Liver (tissue), 8 donors: ENCODE measurements at regions not wholly inside any gene's neighbourhood (a gene's known extent, or its start where the extent isn't known, plus 50 kb on each side); places are given as distances from the start of the nearest gene placed in this dataset.

Experiments
- DNase-seq: peaks from one replicate; pipeline ENCODE4 v3.0.0-alpha.2; 2017; ENCODE audit warnings: low spot score
- H3K27ac ChIP-seq, 2 donors: one replicate each; pipeline ENCODE4 v1.7.0; 2013; ENCODE audit warnings: inconsistent platforms in 2 of 2, low read length in 2 of 2, control low read depth in 1 of 2, low read depth in 1 of 2, mild to moderate bottlenecking in 1 of 2
- H3K27me3 ChIP-seq, 4 donors: one replicate each; pipeline versions ENCODE4 v1.6.1 to v1.7.0; 2013; ENCODE audit warnings: low read length in 3 of 4, inconsistent platforms in 1 of 4, mild to moderate bottlenecking in 1 of 4, moderate library complexity in 1 of 4; ENCODE audit not compliant: control insufficient read depth in 4 of 4, insufficient read depth in 4 of 4
- H3K36me3 ChIP-seq, 4 donors: one replicate each; pipeline versions ENCODE4 v1.6.1 to v1.7.0; 2013; ENCODE audit warnings: low read length in 3 of 4, mild to moderate bottlenecking in 3 of 4, low read depth in 1 of 4, moderate library complexity in 1 of 4; ENCODE audit not compliant: control insufficient read depth in 4 of 4, insufficient read depth in 3 of 4
- H3K4me1 ChIP-seq, 4 donors: one replicate each; pipeline versions ENCODE4 v1.6.1 to v1.7.0; 2013; ENCODE audit warnings: low read length in 3 of 4, mild to moderate bottlenecking in 3 of 4, moderate library complexity in 1 of 4; ENCODE audit not compliant: control insufficient read depth in 4 of 4, insufficient read depth in 4 of 4
- H3K4me3 ChIP-seq, 3 donors: one replicate each; pipeline versions ENCODE4 v1.6.1 to v1.7.0; 2013; ENCODE audit warnings: low read length in 3 of 3, control low read depth in 1 of 3, low read depth in 1 of 3, mild to moderate bottlenecking in 1 of 3
- H3K9ac ChIP-seq, 2 donors: one replicate each; pipeline ENCODE4 v1.7.0; 2013; ENCODE audit warnings: low read length in 2 of 2, mild to moderate bottlenecking in 2 of 2, moderate library complexity in 2 of 2, control low read depth in 1 of 2, low read depth in 1 of 2
- H3K9me3 ChIP-seq, 4 donors: one replicate each; pipeline versions ENCODE4 v1.6.1 to v1.7.0; 2013; ENCODE audit warnings: low read length in 3 of 4; ENCODE audit not compliant: control insufficient read depth in 4 of 4
- ATF3 ChIP-seq: IDR thresholded peaks from 2 replicates; pipeline ENCODE4 v1.6.1; 2016; ENCODE audit warnings: antibody characterized with exemption
- EGR1 ChIP-seq, 2 donors: IDR thresholded peaks; 2 replicates each; pipeline ENCODE4 v1.6.1; 2016 to 2018; ENCODE audit warnings: antibody characterized with exemption in 2 of 2, low read depth in 2 of 2
- FOXA1 ChIP-seq: IDR thresholded peaks from 2 replicates; pipeline ENCODE4 v1.6.1; 2016; ENCODE audit warnings: antibody characterized with exemption
- FOXA2 ChIP-seq: IDR thresholded peaks from 2 replicates; pipeline ENCODE4 v1.6.1; 2016; ENCODE audit warnings: antibody characterized with exemption
- GABPA ChIP-seq, 2 donors: IDR thresholded peaks in 1 of 2; conservative IDR thresholded peaks in 1 of 2; 2 replicates each; pipeline ENCODE4 v1.6.1; 2016; ENCODE audit warnings: antibody characterized with exemption in 2 of 2, mild to moderate bottlenecking in 1 of 2, moderate library complexity in 1 of 2
- HNF4A ChIP-seq, 2 donors: conservative IDR thresholded peaks; 2 replicates each; pipeline ENCODE4 v1.6.1; 2016; ENCODE audit warnings: antibody characterized with exemption in 2 of 2, mild to moderate bottlenecking in 2 of 2
- HNF4G ChIP-seq: IDR thresholded peaks from 2 replicates; pipeline ENCODE4 v1.6.1; 2016; ENCODE audit warnings: antibody characterized with exemption
- JUND ChIP-seq, 2 donors: IDR thresholded peaks; 2 replicates each; pipeline ENCODE4 v1.6.1; 2016; ENCODE audit warnings: antibody characterized with exemption in 2 of 2
- MAX ChIP-seq: IDR thresholded peaks from 2 replicates; pipeline ENCODE4 v1.6.1; 2016; ENCODE audit warnings: antibody characterized with exemption
- NR2F2 ChIP-seq: IDR thresholded peaks from 2 replicates; pipeline ENCODE4 v1.6.1; 2016; ENCODE audit warnings: antibody characterized with exemption
- RAD21 ChIP-seq, 2 donors: IDR thresholded peaks; 2 replicates each; pipeline ENCODE4 v1.6.1; 2016; ENCODE audit warnings: antibody characterized with exemption in 2 of 2, mild to moderate bottlenecking in 2 of 2
- RXRA ChIP-seq, 2 donors: IDR thresholded peaks; 2 replicates each; pipeline ENCODE4 v1.6.1; 2017 to 2018; ENCODE audit warnings: antibody characterized with exemption in 2 of 2, mild to moderate bottlenecking in 1 of 2
- SP1 ChIP-seq: IDR thresholded peaks from 2 replicates; pipeline ENCODE4 v1.6.1; 2018; ENCODE audit warnings: antibody characterized with exemption, mild to moderate bottlenecking
- TAF1 ChIP-seq: conservative IDR thresholded peaks from 2 replicates; pipeline ENCODE4 v1.6.1; 2016; ENCODE audit warnings: antibody characterized with exemption, mild to moderate bottlenecking
- YY1 ChIP-seq: IDR thresholded peaks from 2 replicates; pipeline ENCODE4 v1.6.1; 2016; ENCODE audit warnings: antibody characterized with exemption, mild to moderate bottlenecking
- ZBTB33 ChIP-seq: IDR thresholded peaks from 2 replicates; pipeline ENCODE4 v1.6.1; 2016; ENCODE audit warnings: antibody characterized with exemption
- WGBS: extraction: QIAGEN DNeasy Blood & Tissue Kit; methylation state at CpG from one replicate; pipeline ENCODE4 v1.1.7; 2013; 5-methylcytosine and 5-hydroxymethylcytosine counted together
- TF ChIP-seq, protein P1 (sequence below): fragments of 150-350 bp; IDR thresholded peaks from 2 replicates; pipeline ENCODE4 v1.5.1; 2017; ENCODE audit warnings: improper control_type of control experiment, low read depth, low read length; ENCODE audit not compliant: missing input control
- TF ChIP-seq, protein P2 (sequence below): IDR thresholded peaks from 2 replicates; pipeline ENCODE4 v1.6.1; 2016; ENCODE audit warnings: antibody characterized with exemption, mild to moderate bottlenecking
- donor health status: healthy.
- donor health status: healthy.
- donor health status: healthy.
- donor health status: healthy.
- donor health status: healthy.

- 79% methylated on average over 3 of the region's 3 CpGs for WGBS
- DNase-seq, result no peak
- H3K36me3 ChIP-seq, result no peaks in the 10 kb centered on the region
- peaks cover 0 to 5% (median 0%) of the 10 kb centered on the region in 4 donors for H3K9me3 ChIP-seq
- no peak overlapping the region for H3K9ac ChIP-seq
- peaks cover 0 to 2% (median 0%) of the 10 kb centered on the region in 4 donors for H3K27me3 ChIP-seq
- H3K4me1 ChIP-seq, result no peaks in the 10 kb centered on the region
- no peak for TF ChIP-seq YY1
- TF ChIP-seq, protein P1, sequence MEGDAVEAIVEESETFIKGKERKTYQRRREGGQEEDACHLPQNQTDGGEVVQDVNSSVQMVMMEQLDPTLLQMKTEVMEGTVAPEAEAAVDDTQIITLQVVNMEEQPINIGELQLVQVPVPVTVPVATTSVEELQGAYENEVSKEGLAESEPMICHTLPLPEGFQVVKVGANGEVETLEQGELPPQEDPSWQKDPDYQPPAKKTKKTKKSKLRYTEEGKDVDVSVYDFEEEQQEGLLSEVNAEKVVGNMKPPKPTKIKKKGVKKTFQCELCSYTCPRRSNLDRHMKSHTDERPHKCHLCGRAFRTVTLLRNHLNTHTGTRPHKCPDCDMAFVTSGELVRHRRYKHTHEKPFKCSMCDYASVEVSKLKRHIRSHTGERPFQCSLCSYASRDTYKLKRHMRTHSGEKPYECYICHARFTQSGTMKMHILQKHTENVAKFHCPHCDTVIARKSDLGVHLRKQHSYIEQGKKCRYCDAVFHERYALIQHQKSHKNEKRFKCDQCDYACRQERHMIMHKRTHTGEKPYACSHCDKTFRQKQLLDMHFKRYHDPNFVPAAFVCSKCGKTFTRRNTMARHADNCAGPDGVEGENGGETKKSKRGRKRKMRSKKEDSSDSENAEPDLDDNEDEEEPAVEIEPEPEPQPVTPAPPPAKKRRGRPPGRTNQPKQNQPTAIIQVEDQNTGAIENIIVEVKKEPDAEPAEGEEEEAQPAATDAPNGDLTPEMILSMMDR, result no peak
- no peak for TF ChIP-seq EGR1 (IDR thresholded peaks at IDR 0.05; ENCODE audit: low read depth in 2 of 2)
- no peak for TF ChIP-seq FOXA1
- TF ChIP-seq ATF3, result no peak
- no peak for TF ChIP-seq MAX
- no peak overlapping the region for H3K27ac ChIP-seq
- no peak overlapping the region for H3K4me3 ChIP-seq
Measured at GRCh38 chr20:11181966-11182365, 508.2 kb upstream of the JAG1 start.

DNA sequence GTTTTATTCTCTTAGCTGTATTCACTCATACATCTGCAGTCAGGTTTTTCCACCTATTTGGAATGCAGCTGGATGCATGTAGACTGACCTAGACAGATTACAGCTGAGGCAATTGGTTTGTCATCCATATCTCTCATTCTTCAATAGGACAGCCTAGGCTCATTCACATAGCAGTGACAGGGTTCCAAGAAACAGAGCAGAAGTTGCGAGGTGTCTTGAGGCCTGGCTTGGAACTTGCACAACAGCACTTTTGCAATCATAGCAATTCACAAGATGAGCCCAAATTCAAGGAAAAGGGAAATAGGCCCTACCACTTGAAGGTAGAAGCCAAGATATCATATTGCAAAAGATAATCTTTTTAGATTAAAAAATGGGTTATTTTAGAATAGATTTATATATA, 508.9 kb upstream of the JAG1 start:
- H3K9ac ChIP-seq, result no peak overlapping the region
- 85% methylated on average over 1 of the region's 1 CpG for WGBS
- H3K4me3 ChIP-seq, result no peak overlapping the region
- DNase-seq, result no peak
- no peaks in the 10 kb centered on the region for H3K36me3 ChIP-seq
- no peaks in the 10 kb centered on the region for H3K4me1 ChIP-seq
- H3K27me3 ChIP-seq, result peaks cover 0 to 1% (median 0%) of the 10 kb centered on the region in 4 donors
- TF ChIP-seq SP1 (no peak), FOXA1 (no peak), HNF4G (no peak), GABPA (IDR thresholded peaks at IDR 0.05 in 1 of 2, conservative IDR thresholded peaks at IDR 0.05 in 1 of 2) (no peak), JUND (IDR thresholded peaks at IDR 0.05) (no peak), ZBTB33 (no peak), RAD21 (IDR thresholded peaks at IDR 0.05) (no peak), MAX (no peak), ATF3 (no peak), TAF1 (no peak), RXRA (IDR thresholded peaks at IDR 0.05) (no peak), EGR1 (IDR thresholded peaks at IDR 0.05; ENCODE audit: low read depth in 2 of 2) (no peak), YY1 (no peak), HNF4A (conservative IDR thresholded peaks at IDR 0.05) (no peak), NR2F2 (no peak), FOXA2 (no peak)
- TF ChIP-seq, protein P2, sequence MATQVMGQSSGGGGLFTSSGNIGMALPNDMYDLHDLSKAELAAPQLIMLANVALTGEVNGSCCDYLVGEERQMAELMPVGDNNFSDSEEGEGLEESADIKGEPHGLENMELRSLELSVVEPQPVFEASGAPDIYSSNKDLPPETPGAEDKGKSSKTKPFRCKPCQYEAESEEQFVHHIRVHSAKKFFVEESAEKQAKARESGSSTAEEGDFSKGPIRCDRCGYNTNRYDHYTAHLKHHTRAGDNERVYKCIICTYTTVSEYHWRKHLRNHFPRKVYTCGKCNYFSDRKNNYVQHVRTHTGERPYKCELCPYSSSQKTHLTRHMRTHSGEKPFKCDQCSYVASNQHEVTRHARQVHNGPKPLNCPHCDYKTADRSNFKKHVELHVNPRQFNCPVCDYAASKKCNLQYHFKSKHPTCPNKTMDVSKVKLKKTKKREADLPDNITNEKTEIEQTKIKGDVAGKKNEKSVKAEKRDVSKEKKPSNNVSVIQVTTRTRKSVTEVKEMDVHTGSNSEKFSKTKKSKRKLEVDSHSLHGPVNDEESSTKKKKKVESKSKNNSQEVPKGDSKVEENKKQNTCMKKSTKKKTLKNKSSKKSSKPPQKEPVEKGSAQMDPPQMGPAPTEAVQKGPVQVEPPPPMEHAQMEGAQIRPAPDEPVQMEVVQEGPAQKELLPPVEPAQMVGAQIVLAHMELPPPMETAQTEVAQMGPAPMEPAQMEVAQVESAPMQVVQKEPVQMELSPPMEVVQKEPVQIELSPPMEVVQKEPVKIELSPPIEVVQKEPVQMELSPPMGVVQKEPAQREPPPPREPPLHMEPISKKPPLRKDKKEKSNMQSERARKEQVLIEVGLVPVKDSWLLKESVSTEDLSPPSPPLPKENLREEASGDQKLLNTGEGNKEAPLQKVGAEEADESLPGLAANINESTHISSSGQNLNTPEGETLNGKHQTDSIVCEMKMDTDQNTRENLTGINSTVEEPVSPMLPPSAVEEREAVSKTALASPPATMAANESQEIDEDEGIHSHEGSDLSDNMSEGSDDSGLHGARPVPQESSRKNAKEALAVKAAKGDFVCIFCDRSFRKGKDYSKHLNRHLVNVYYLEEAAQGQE, result no peak
- TF ChIP-seq, protein P1, result no peak
- peaks cover 0 to 5% (median 0%) of the 10 kb centered on the region in 4 donors for H3K9me3 ChIP-seq
- no peak overlapping the region for H3K27ac ChIP-seq
